ENCODE measurements at regions not wholly inside any gene's neighbourhood (a gene's known extent, or its start where the extent isn't known, plus 50 kb on each side); places are given as distances from the start of the nearest gene placed in this dataset.

DNA sequence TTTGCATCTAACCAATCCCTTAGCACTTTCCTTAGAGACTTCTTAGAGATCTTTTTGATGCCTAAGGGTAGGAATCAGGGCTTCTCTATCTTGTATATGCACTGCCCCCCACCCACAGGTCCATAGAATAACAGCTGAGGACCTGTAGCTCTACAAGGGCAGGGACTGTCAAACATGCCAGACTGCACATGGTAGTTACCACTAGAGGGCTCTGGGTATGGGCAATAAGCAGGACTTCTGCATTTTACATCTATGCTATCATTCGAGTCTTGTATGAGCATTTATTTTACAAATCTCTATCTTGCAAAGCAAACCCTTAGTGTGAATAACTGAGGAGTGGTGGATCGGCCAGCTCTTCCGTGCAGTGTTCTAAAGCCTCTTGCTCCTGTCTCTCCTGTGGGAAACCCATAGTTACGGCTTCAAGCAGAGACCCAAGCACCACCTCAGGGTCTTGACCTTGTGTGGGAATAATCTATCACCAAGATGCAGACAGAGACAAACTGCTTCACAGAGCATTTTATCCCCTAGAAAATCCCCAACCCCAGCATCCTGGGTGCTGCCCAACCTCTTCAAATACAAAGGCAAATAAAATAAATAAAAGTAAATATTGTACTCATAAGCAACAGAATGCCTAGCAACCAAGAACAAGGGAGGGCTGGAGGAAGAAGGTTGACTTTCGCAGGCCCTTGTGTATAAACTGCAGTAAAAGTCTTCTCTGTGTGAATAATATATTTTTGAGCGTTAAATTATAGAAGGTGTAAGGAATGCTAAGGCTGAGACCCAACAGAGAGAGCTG, 219.3 kb downstream of the WDR11 start:
- no peak for DNase-seq
- Histone ChIP-seq H3K27ac (no peak overlapping the region), H3K27me3 (replicated peaks) (no peaks in the 10 kb centered on the region), H3K36me3 (replicated peaks) (no peaks in the 10 kb centered on the region), H3K4me3 (ENCODE audit: low read depth, low read length) (no peak overlapping the region)
- TF ChIP-seq, protein P1, sequence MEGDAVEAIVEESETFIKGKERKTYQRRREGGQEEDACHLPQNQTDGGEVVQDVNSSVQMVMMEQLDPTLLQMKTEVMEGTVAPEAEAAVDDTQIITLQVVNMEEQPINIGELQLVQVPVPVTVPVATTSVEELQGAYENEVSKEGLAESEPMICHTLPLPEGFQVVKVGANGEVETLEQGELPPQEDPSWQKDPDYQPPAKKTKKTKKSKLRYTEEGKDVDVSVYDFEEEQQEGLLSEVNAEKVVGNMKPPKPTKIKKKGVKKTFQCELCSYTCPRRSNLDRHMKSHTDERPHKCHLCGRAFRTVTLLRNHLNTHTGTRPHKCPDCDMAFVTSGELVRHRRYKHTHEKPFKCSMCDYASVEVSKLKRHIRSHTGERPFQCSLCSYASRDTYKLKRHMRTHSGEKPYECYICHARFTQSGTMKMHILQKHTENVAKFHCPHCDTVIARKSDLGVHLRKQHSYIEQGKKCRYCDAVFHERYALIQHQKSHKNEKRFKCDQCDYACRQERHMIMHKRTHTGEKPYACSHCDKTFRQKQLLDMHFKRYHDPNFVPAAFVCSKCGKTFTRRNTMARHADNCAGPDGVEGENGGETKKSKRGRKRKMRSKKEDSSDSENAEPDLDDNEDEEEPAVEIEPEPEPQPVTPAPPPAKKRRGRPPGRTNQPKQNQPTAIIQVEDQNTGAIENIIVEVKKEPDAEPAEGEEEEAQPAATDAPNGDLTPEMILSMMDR (IDR thresholded peaks at IDR 0.05; ENCODE audit: low read depth, low read length, missing control alignments), result no peak
- in situ Hi-C loops (cut with HindIII; ENCODE audit: low pct_ligation_motif_present, low sequenced_read_pairs), result no loop called here

DNA sequence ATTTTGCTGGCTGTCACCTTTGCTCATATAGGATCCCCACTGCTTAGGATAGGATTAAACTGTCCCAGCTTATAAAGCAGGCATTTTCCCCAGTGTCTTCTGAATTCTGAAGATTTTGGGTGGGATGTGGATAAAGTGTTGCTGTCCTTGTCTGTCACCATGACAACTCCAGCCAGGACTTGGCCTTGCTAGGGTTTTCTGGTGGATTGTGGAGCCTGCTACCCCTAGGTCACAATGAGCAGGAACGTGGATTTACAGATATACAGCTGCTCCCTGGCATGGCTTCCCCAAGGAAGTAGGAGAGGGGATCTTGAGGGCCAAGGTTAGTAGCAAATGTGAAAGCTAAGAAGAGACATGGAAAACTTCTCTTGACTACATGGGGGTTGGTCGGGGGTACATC, 220.7 kb downstream of the WDR11 start:
- DNase-seq, result no peak
- Histone ChIP-seq H3K27me3 (replicated peaks) (no peaks in the 10 kb centered on the region), H3K4me3 (ENCODE audit: low read depth, low read length) (no peak overlapping the region), H3K27ac (no peak overlapping the region), H3K36me3 (replicated peaks) (no peaks in the 10 kb centered on the region)
- in situ Hi-C loops (cut with HindIII; ENCODE audit: low pct_ligation_motif_present, low sequenced_read_pairs), result no loop called here
- TF ChIP-seq, protein P1 (IDR thresholded peaks at IDR 0.05; ENCODE audit: low read depth, low read length, missing control alignments), result no peak

DNA sequence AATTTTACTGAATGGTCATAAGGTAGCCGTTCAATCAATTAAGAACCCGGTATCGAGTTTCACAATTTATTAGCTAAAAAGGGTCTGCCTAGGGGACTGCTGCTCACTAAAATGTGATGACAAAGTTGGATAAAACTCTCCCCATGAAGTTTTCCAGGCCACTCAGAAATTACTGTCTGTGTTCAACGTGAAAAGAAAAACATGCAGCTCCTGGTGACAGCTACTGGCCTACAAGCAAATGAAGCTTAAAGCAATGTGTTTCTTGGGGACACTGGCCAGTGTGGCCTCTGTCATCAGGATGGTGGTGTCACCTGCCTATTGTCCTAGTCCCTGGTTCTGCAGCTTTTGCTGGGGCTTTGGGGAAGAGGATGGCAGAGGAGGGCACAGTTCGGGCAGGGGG, 222.6 kb downstream of the WDR11 start:
- DNase-seq, result no peak
- in situ Hi-C loops (cut with HindIII; ENCODE audit: low pct_ligation_motif_present, low sequenced_read_pairs), result no loop called here
- H3K4me3 ChIP-seq (ENCODE audit: low read depth, low read length), result no peak overlapping the region
- no peak overlapping the region for H3K27ac ChIP-seq
- H3K27me3 ChIP-seq (replicated peaks), result no peaks in the 10 kb centered on the region
- TF ChIP-seq, protein P1 (IDR thresholded peaks at IDR 0.05; ENCODE audit: low read depth, low read length, missing control alignments), result no peak
- H3K36me3 ChIP-seq (replicated peaks), result no peaks in the 10 kb centered on the region

- H3K27me3 ChIP-seq (replicated peaks), result no peaks in the 10 kb centered on the region
- in situ Hi-C loops (cut with HindIII; ENCODE audit: low pct_ligation_motif_present, low sequenced_read_pairs), result no loop called here
- no peak for DNase-seq
- no peak overlapping the region for H3K27ac ChIP-seq
- H3K4me3 ChIP-seq (ENCODE audit: low read depth, low read length), result no peak overlapping the region
- TF ChIP-seq, protein P1 (IDR thresholded peaks at IDR 0.05; ENCODE audit: low read depth, low read length, missing control alignments), result no peak
- H3K36me3 ChIP-seq (replicated peaks), result no peaks in the 10 kb centered on the region
Observed at GRCh38 chr10:121076776-121077715, 225.9 kb downstream of the WDR11 start.

DNA sequence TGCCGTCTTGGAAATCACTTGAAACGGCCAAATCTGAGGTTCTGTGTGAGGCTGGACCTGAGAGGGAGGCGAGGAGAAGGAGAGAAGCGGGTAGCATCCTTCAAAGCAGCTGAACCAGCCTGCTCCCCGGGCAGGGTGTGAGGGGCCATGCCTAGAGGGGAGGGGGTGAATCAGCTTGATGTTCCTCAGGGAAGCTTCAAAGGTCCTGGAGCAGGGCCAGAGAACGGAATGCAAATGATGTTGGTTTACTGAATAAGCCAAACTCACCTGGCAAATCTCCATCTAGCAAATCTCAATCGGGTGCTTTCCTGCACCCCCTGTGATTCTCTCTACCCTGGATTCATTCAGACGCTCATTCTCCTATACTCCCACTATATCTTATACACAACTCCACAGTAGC, 226.9 kb downstream of the WDR11 start:
- H3K27ac ChIP-seq, result no peak overlapping the region
- DNase-seq, result no peak
- TF ChIP-seq, protein P1 (IDR thresholded peaks at IDR 0.05; ENCODE audit: low read depth, low read length, missing control alignments), result no peak

More for the DNA sequence above, 226.9 kb downstream of the WDR11 start:
- Histone ChIP-seq H3K36me3 (replicated peaks) (no peaks in the 10 kb centered on the region), H3K27me3 (replicated peaks) (no peaks in the 10 kb centered on the region), H3K4me3 (ENCODE audit: low read depth, low read length) (no peak overlapping the region)
- in situ Hi-C loops (cut with HindIII; ENCODE audit: low pct_ligation_motif_present, low sequenced_read_pairs), result no loop called here
